H9 (cell line): ENCODE measurements at regions not wholly inside any gene's neighbourhood (a gene's known extent, or its start where the extent isn't known, plus 50 kb on each side); places are given as distances from the start of the nearest gene placed in this dataset.

Source experiments
- DNase-seq: peaks from one replicate; pipeline ENCODE4 v3.0.0-alpha.2; 2017
- H2AFZ ChIP-seq: one replicate; pipeline ENCODE4 v1.6.1; 2013; ENCODE audit warnings: mild to moderate bottlenecking, low read length, control low read depth, moderate library complexity
- H2AK5ac ChIP-seq: 2 replicates; pipeline ENCODE4 v1.6.1; 2013; ENCODE audit warnings: low read length, control low read depth, mixed read lengths; ENCODE audit not compliant: insufficient read length
- H2BK120ac ChIP-seq: one replicate; pipeline ENCODE4 v1.6.1; 2013; ENCODE audit warnings: low read depth, mild to moderate bottlenecking, low read length, control low read depth, inconsistent platforms; ENCODE audit not compliant: poor library complexity, severe bottlenecking
- H2BK12ac ChIP-seq: 2 replicates; pipeline ENCODE4 v1.6.1; 2013; ENCODE audit warnings: low read length, control low read depth, mixed read lengths, low read depth; ENCODE audit not compliant: insufficient read length
- H2BK15ac ChIP-seq: 2 replicates; pipeline ENCODE4 v1.6.1; 2013; ENCODE audit warnings: low read depth, low read length, control low read depth
- H2BK20ac ChIP-seq: one replicate; pipeline ENCODE4 v1.6.1; 2013; ENCODE audit warnings: low read depth, mild to moderate bottlenecking, low read length, control low read depth, inconsistent platforms; ENCODE audit not compliant: poor library complexity, severe bottlenecking
- H2BK5ac ChIP-seq: 2 replicates; pipeline ENCODE4 v1.6.1; 2013; ENCODE audit warnings: low read length, control low read depth, mixed read lengths; ENCODE audit not compliant: insufficient read length
- H3K14ac ChIP-seq: 2 replicates; pipeline ENCODE4 v1.6.1; 2013; ENCODE audit warnings: low read length, control low read depth; ENCODE audit not compliant: insufficient read depth
- H3K18ac ChIP-seq: 2 replicates; pipeline ENCODE4 v1.6.1; 2013; ENCODE audit warnings: low read depth, mild to moderate bottlenecking, mixed read lengths, low read length, control low read depth; ENCODE audit not compliant: insufficient read length
- H3K23ac ChIP-seq: 2 replicates; pipeline ENCODE4 v1.6.1; 2013; ENCODE audit warnings: low read length, control low read depth, mixed read lengths, low read depth; ENCODE audit not compliant: insufficient read length
- H3K23me2 ChIP-seq: 2 replicates; pipeline ENCODE4 v1.6.1; 2013; ENCODE audit warnings: low read depth, mild to moderate bottlenecking, mixed read lengths, low read length, control low read depth; ENCODE audit not compliant: insufficient read length, poor library complexity, severe bottlenecking
- H3K27ac ChIP-seq: 2 replicates; pipeline ENCODE4 v1.5.1; 2013; ENCODE audit warnings: low read length, control low read depth, mixed read lengths, low read depth; ENCODE audit not compliant: insufficient read length
- H3K27me3 ChIP-seq: 2 replicates; pipeline ENCODE4 v1.6.1; 2013; ENCODE audit warnings: low read length, control low read depth, inconsistent platforms; ENCODE audit not compliant: insufficient read depth
- H3K4ac ChIP-seq: 2 replicates; pipeline ENCODE4 v1.6.1; 2013; ENCODE audit warnings: low read depth, mild to moderate bottlenecking, control low read depth, inconsistent platforms, low read length, moderate library complexity
- H3K4me1 ChIP-seq: 2 replicates; pipeline ENCODE4 v1.6.1; 2013; ENCODE audit warnings: low read length, control low read depth, inconsistent platforms; ENCODE audit not compliant: insufficient read depth
- H3K4me2 ChIP-seq: 2 replicates; pipeline ENCODE4 v1.6.1; 2013; ENCODE audit warnings: low read length, control low read depth, mixed read lengths; ENCODE audit not compliant: insufficient read length, insufficient read depth
- H3K56ac ChIP-seq: 2 replicates; pipeline ENCODE4 v1.6.1; 2013; ENCODE audit warnings: low read depth, mild to moderate bottlenecking, mixed read lengths, low read length, control low read depth; ENCODE audit not compliant: insufficient read length
- H3K79me1 ChIP-seq: 2 replicates; pipeline ENCODE4 v1.6.1; 2013; ENCODE audit warnings: low read depth, mild to moderate bottlenecking, moderate library complexity, low read length, control low read depth, inconsistent platforms; ENCODE audit not compliant: insufficient read depth, poor library complexity, severe bottlenecking
- H3K79me2 ChIP-seq: 2 replicates; pipeline ENCODE4 v1.6.1; 2013; ENCODE audit warnings: low read length, control low read depth, inconsistent platforms; ENCODE audit not compliant: insufficient read depth
- H3K9ac ChIP-seq: 2 replicates; pipeline ENCODE4 v1.6.1; 2013; ENCODE audit warnings: low read length, control low read depth, mixed read lengths; ENCODE audit not compliant: insufficient read length; ENCODE audit errors: extremely low read depth
- H3K9me3 ChIP-seq: one replicate; pipeline ENCODE4 v1.6.1; 2013; ENCODE audit warnings: low read depth, low read length, inconsistent platforms; ENCODE audit not compliant: control insufficient read depth
- H3T11ph ChIP-seq: one replicate; pipeline ENCODE4 v1.6.1; 2013; ENCODE audit warnings: mild to moderate bottlenecking, low read length, control low read depth, inconsistent platforms
- H4K20me1 ChIP-seq: one replicate; pipeline ENCODE4 v1.6.1; 2013; ENCODE audit not compliant: control insufficient read depth, insufficient read length, insufficient read depth
- H4K5ac ChIP-seq: 2 replicates; pipeline ENCODE4 v1.6.1; 2013; ENCODE audit warnings: low read depth, mild to moderate bottlenecking, mixed read lengths, low read length, control low read depth; ENCODE audit not compliant: insufficient read length
- H4K8ac ChIP-seq: replicated peaks from 2 replicates; pipeline ENCODE4 v1.6.1; 2013; ENCODE audit warnings: low read length, control low read depth, mixed read lengths, low read depth; ENCODE audit not compliant: insufficient read length
- H4K91ac ChIP-seq: 2 replicates; pipeline ENCODE4 v1.6.1; 2013; ENCODE audit warnings: low read depth, mild to moderate bottlenecking, moderate library complexity, mixed read lengths, low read length, control low read depth; ENCODE audit not compliant: insufficient read length
- H3K27ac Mint-ChIP-seq, 3 experiments: 2 replicates in 2 of 3; 3 replicates in 1 of 3; pipeline ENCODE4 v1.8.0; 2020 to 2021; ENCODE audit warnings: mixed read lengths in 3 of 3, mild to moderate bottlenecking in 1 of 3, moderate library complexity in 1 of 3
- H3K27me3 Mint-ChIP-seq: 2 replicates; pipeline ENCODE4 v1.8.0; 2021; ENCODE audit warnings: low read depth, mild to moderate bottlenecking, moderate library complexity, mixed read lengths
- H3K36me3 Mint-ChIP-seq, 3 experiments: 2 replicates in 2 of 3; 3 replicates in 1 of 3; pipeline ENCODE4 v1.8.0; 2020 to 2021; ENCODE audit warnings: low read depth in 3 of 3, mixed read lengths in 3 of 3; ENCODE audit not compliant: insufficient read depth in 1 of 3
- H3K4me1 Mint-ChIP-seq, 2 experiments: 2 replicates each; pipeline ENCODE4 v1.8.0; 2020; ENCODE audit warnings: mixed read lengths in 2 of 2
- H3K4me3 Mint-ChIP-seq, 2 experiments: 2 replicates in 1 of 2; 3 replicates in 1 of 2; pipeline ENCODE4 v1.8.0; 2020 to 2021; ENCODE audit warnings: mild to moderate bottlenecking in 2 of 2, mixed read lengths in 2 of 2, moderate library complexity in 1 of 2
- H3K9me3 Mint-ChIP-seq, 2 experiments: 2 replicates in 1 of 2; 3 replicates in 1 of 2; pipeline ENCODE4 v1.8.0; 2020; ENCODE audit warnings: mild to moderate bottlenecking in 2 of 2, mixed read lengths in 2 of 2, moderate library complexity in 1 of 2
- CTCF ChIP-seq: fragments of 200-600 bp; sonication (generic); conservative IDR thresholded peaks from 3 replicates; pipeline ENCODE4 v1.8.0; 2021; ENCODE audit warnings: antibody characterized with exemption, mild to moderate bottlenecking
- WGBS: extraction: QIAGEN DNeasy Blood & Tissue Kit; methylation state at CpG from one replicate; pipeline ENCODE4 v1.1.7; 2013; ENCODE audit warnings: missing lambda C conversion rate, low lambda C conversion rate, mixed read lengths; ENCODE audit not compliant: insufficient read length; ENCODE audit errors: extremely low coverage; 5-methylcytosine and 5-hydroxymethylcytosine counted together

GRCh38 chr14:65239938-65240296, 137.6 kb upstream of the MAX start:
- H3K4me3 Mint-ChIP-seq: no peak overlapping the region
- H3K27ac Mint-ChIP-seq: no peak overlapping the region

More at GRCh38 chr14:65239938-65240296, 137.6 kb upstream of the MAX start:
- H3K36me3 Mint-ChIP-seq: peaks cover 0 to 4% (median 0%) of the 10 kb centered on the region in 3 experiments; a peak in 2 of 7 replicates
- Histone ChIP-seq H2BK5ac (no peak overlapping the region), H3K56ac (no peak overlapping the region), H4K8ac (no peak overlapping the region), H3K18ac (no peak overlapping the region), H3K23me2 (peaks cover 2% of the 10 kb centered on the region), H2BK15ac (no peak overlapping the region), H3K79me2 (no peaks in the 10 kb centered on the region), H4K91ac (no peak overlapping the region), H3K4me2 (no peak overlapping the region), H3K79me1 (no peaks in the 10 kb centered on the region), H2AFZ (no peak overlapping the region), H3T11ph (no peak overlapping the region), H2BK120ac (no peak overlapping the region), H3K23ac (no peak overlapping the region), H3K9me3 (no peaks in the 10 kb centered on the region), H2AK5ac (no peak overlapping the region), H3K9ac (no peak overlapping the region), H3K27ac (no peak overlapping the region), H3K4me1 (0 out of 2 replicates have a peak, but pooled peaks cover 2% of the 10 kb centered on the region), H3K4ac (no peak overlapping the region), H3K14ac (no peak overlapping the region), H3K27me3 (no peaks in the 10 kb centered on the region), H4K5ac (no peak overlapping the region), H2BK12ac (no peak overlapping the region), H2BK20ac (no peak overlapping the region), H4K20me1 (no peaks in the 10 kb centered on the region)
- no peaks in the 10 kb centered on the region for H3K27me3 Mint-ChIP-seq
- no peak for TF ChIP-seq CTCF
- WGBS: no CpG with 5 or more reads among the region's 1 CpG
- DNase-seq: no peak
- H3K9me3 Mint-ChIP-seq: peaks cover 0 to 6% of the 10 kb centered on the region in 2 experiments; a peak in 1 of 5 replicates
- H3K4me1 Mint-ChIP-seq: peaks cover 24 to 27% of the 10 kb centered on the region in 2 experiments
